Fibroblast of lung (primary cell): ENCODE measurements at regions not wholly inside any gene's neighbourhood (a gene's known extent, or its start where the extent isn't known, plus 50 kb on each side); places are given as distances from the start of the nearest gene placed in this dataset.

Experiments
- DNase-seq, 2 donors: peaks; one replicate each; pipeline versions ENCODE4 v3.0.0 to v3.0.0-alpha.2; 2010; ENCODE audit warnings: low read depth in 2 of 2
- H2AFZ ChIP-seq: 2 replicates; pipeline ENCODE4 v1.5.1; 2012; ENCODE audit warnings: low read length, control low read depth, inconsistent platforms
- H3K27ac ChIP-seq: 2 replicates; pipeline ENCODE4 v1.5.1; 2011; ENCODE audit warnings: low read length, control low read depth; ENCODE audit not compliant: insufficient read depth
- H3K27me3 ChIP-seq: 2 replicates; pipeline ENCODE4 v1.5.1; 2011; ENCODE audit warnings: mild to moderate bottlenecking, low read length; ENCODE audit not compliant: control insufficient read depth, insufficient read depth
- H3K36me3 ChIP-seq: 2 replicates; pipeline ENCODE4 v1.5.1; 2011; ENCODE audit warnings: low read length; ENCODE audit not compliant: control insufficient read depth, insufficient read depth
- H3K4me1 ChIP-seq: 2 replicates; pipeline ENCODE4 v1.5.1; 2011; ENCODE audit warnings: low read length; ENCODE audit not compliant: control insufficient read depth, insufficient read depth; ENCODE audit errors: extremely low read depth
- H3K4me2 ChIP-seq: 2 replicates; pipeline ENCODE4 v1.5.1; 2011; ENCODE audit warnings: low read length, control low read depth; ENCODE audit not compliant: insufficient read depth; ENCODE audit errors: extremely low read depth
- H3K4me3 ChIP-seq, 4 experiments: fragments of 200-600 bp in 1 of 4; sonication (generic) in 1 of 4; replicated peaks in 1 of 4; 2 replicates each; pipeline ENCODE4 v1.5.1; 2011 to 2016; ENCODE audit warnings: low read length in 4 of 4, low read depth in 3 of 4, mild to moderate bottlenecking in 3 of 4, control low read depth in 2 of 4, inconsistent platforms in 1 of 4, mixed read lengths in 1 of 4; ENCODE audit not compliant: insufficient read depth in 1 of 4; ENCODE audit errors: control extremely low read depth in 1 of 4
- H3K79me2 ChIP-seq: 2 replicates; pipeline ENCODE4 v1.5.1; 2012; ENCODE audit warnings: mild to moderate bottlenecking, low read length, inconsistent platforms; ENCODE audit not compliant: control insufficient read depth, insufficient read depth
- H3K9ac ChIP-seq: 2 replicates; pipeline ENCODE4 v1.5.1; 2011; ENCODE audit warnings: mild to moderate bottlenecking, low read length, control low read depth; ENCODE audit not compliant: insufficient read depth
- H3K9me3 ChIP-seq: 2 replicates; pipeline ENCODE4 v1.5.1; 2012; ENCODE audit warnings: low read depth, low read length; ENCODE audit not compliant: control insufficient read depth, insufficient read depth
- H4K20me1 ChIP-seq: 2 replicates; pipeline ENCODE4 v1.5.1; 2011; ENCODE audit warnings: low read length; ENCODE audit not compliant: control insufficient read depth, insufficient read depth; ENCODE audit errors: extremely low read depth
- CTCF ChIP-seq, 2 donors: IDR thresholded peaks in 1 of 2; conservative IDR thresholded peaks in 1 of 2; 1 replicate in 1 of 2; 2 replicates in 1 of 2; pipeline ENCODE4 v1.5.1; 2011 to 2012; ENCODE audit warnings: low read length in 2 of 2, control low read depth in 1 of 2, inconsistent platforms in 1 of 2, low read depth in 1 of 2, mild to moderate bottlenecking in 1 of 2
- EZH2 ChIP-seq: IDR thresholded peaks from 2 replicates; pipeline ENCODE4 v1.5.1; 2012; ENCODE audit warnings: low read length, control low read depth, mild to moderate bottlenecking; ENCODE audit errors: missing control alignments

- H3K4me1 ChIP-seq: no peaks in the 10 kb centered on the region
- H3K4me2 ChIP-seq: no peak overlapping the region
- H3K4me3 ChIP-seq: no peak overlapping the region
- no peaks in the 10 kb centered on the region for H3K27me3 ChIP-seq
- no peaks in the 10 kb centered on the region for H3K79me2 ChIP-seq
- no peak overlapping the region for H2AFZ ChIP-seq
- no peak overlapping the region for H3K27ac ChIP-seq
- H4K20me1 ChIP-seq: no peaks in the 10 kb centered on the region
- no peak overlapping the region for H3K9ac ChIP-seq
- no peak for DNase-seq
- no peaks in the 10 kb centered on the region for H3K36me3 ChIP-seq
- no peaks in the 10 kb centered on the region for H3K9me3 ChIP-seq
- TF ChIP-seq EZH2 (no peak), CTCF (conservative IDR thresholded peaks at IDR 0.05 in 1 of 2, IDR thresholded peaks at IDR 0.05 in 1 of 2; ENCODE audit: low read depth in 1 of 2, low read length in 2 of 2) (no peak)
Observed at GRCh38 chr11:128262463-128263345, 324.7 kb downstream of the ETS1 start.

- Histone ChIP-seq H3K27me3 (no peaks in the 10 kb centered on the region), H2AFZ (no peak overlapping the region), H3K36me3 (no peaks in the 10 kb centered on the region), H3K9me3 (no peaks in the 10 kb centered on the region), H3K4me1 (no peaks in the 10 kb centered on the region), H4K20me1 (no peaks in the 10 kb centered on the region), H3K79me2 (no peaks in the 10 kb centered on the region), H3K27ac (no peak overlapping the region), H3K4me3 (no peak overlapping the region), H3K9ac (no peak overlapping the region), H3K4me2 (no peak overlapping the region)
- DNase-seq: no peak
- no peak for TF ChIP-seq CTCF (conservative IDR thresholded peaks at IDR 0.05 in 1 of 2, IDR thresholded peaks at IDR 0.05 in 1 of 2; ENCODE audit: low read depth in 1 of 2, low read length in 2 of 2)
- no peak for TF ChIP-seq EZH2
Observed at GRCh38 chr11:128261011-128261421, 326.3 kb downstream of the ETS1 start.

- Histone ChIP-seq H3K27me3 (no peaks in the 10 kb centered on the region), H3K9ac (no peak overlapping the region), H3K4me3 (no peak overlapping the region), H3K9me3 (no peaks in the 10 kb centered on the region), H3K4me2 (no peak overlapping the region), H3K36me3 (no peaks in the 10 kb centered on the region), H3K4me1 (no peaks in the 10 kb centered on the region), H4K20me1 (no peaks in the 10 kb centered on the region), H2AFZ (no peak overlapping the region), H3K27ac (no peak overlapping the region), H3K79me2 (no peaks in the 10 kb centered on the region)
- TF ChIP-seq EZH2: no peak
- TF ChIP-seq CTCF (conservative IDR thresholded peaks at IDR 0.05 in 1 of 2, IDR thresholded peaks at IDR 0.05 in 1 of 2; ENCODE audit: low read depth in 1 of 2, low read length in 2 of 2): no peak
- DNase-seq: peak in 1 of 2 donors; percentile 28
Observed at GRCh38 chr11:128260398-128260797, 327.0 kb downstream of the ETS1 start.
